ENCODE measurements at regions not wholly inside any gene's neighbourhood (a gene's known extent, or its start where the extent isn't known, plus 50 kb on each side); places are given as distances from the start of the nearest gene placed in this dataset. TPM values are rescaled to one million over a fixed set of nuclear protein-coding genes. Genes with fewer than 3 reads are reported as not detected.

DNA sequence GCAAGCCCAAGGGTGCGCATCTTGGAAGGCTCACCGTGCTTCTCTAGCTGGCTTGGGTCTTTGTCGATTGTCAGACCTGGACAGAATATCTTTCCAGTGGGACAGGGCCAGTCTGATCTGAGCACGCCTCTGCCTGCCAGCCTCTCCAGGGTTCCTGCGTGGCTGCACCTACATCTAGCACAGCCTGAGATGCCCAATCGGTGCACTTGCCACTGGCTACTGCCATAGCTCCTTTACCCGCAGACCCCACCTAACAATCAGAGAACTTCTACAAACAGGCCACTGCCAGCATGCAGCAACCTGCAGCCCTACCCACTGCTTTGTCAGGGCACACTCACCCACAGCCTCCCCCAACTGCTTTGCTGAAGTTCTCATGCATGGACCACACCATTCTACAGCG is 56.7 kb upstream of the PHACTR3 start:
- TF ChIP-seq SMC3 (IDR thresholded peaks at IDR 0.05; ENCODE audit: low read depth, low read length) (no peak), BHLHE40 (IDR thresholded peaks at IDR 0.05; ENCODE audit: low read depth, low read length) (no peak), POLR2A (IDR thresholded peaks at IDR 0.05; ENCODE audit: low read depth, low read length) (no peak), CHD1 (IDR thresholded peaks at IDR 0.05; ENCODE audit: low read depth, low read length) (no peak), RAD21 (IDR thresholded peaks at IDR 0.05; ENCODE audit: low read length) (no peak), RFX5 (IDR thresholded peaks at IDR 0.05; ENCODE audit: low read depth, low read length) (no peak), FOS (IDR thresholded peaks at IDR 0.05; ENCODE audit: low read depth, low read length) (no peak), RCOR1 (IDR thresholded peaks at IDR 0.05; ENCODE audit: insufficient replicate concordance, low read length) (no peak), ELK1 (IDR thresholded peaks at IDR 0.05; ENCODE audit: borderline replicate concordance, low read depth, low read length) (no peak)
- dilution Hi-C loops (cut with HindIII; ENCODE audit: low sequenced_read_pairs, unreplicated experiment) (no loop called here), in situ Hi-C loops (cut with MboI; ENCODE audit: low sequenced_read_pairs) (no loop called here), intact Hi-C loops (cut with micrococcal nuclease) (loop anchor here (2.0 kb wide), 1 partner anchor 47 kb away; no protein-coding TSS in a partner anchor)
- DNase-seq (no peak), ATAC-seq (ENCODE audit: low read depth) (no peak)
- Histone ChIP-seq H3K18ac (ENCODE audit: low read depth, low read length) (no peak overlapping the region), H2AFZ (replicated peaks; ENCODE audit: low read length, poor library complexity) (no peak overlapping the region), H4K5ac (ENCODE audit: low read depth, low read length) (no peak overlapping the region), H3K4me1 (ENCODE audit: control insufficient read depth, insufficient read depth, low read length) (no peaks in the 10 kb centered on the region), H3K79me1 (ENCODE audit: low read depth in 1 of 2, low read length in 2 of 2) (no peaks in the 10 kb centered on the region), H2BK15ac (ENCODE audit: low read depth, low read length) (no peak overlapping the region), H3K27me3 (ENCODE audit: control insufficient read depth, insufficient read depth, low read length) (no peaks in the 10 kb centered on the region), H3K9me3 (ENCODE audit: control insufficient read depth, insufficient read depth, low read length) (peaks cover 4% of the 10 kb centered on the region; the same call in 1 of the 2 replicates), H3K27ac (ENCODE audit: insufficient read depth, low read length) (no peak overlapping the region), H3K4me2 (ENCODE audit: low read depth, low read length) (no peak overlapping the region), H3K4me3 (ENCODE audit: insufficient read depth, low read depth, low read length) (no peak overlapping the region), H3K9ac (ENCODE audit: low read depth, low read length) (no peak overlapping the region), H2BK20ac (ENCODE audit: low read depth, low read length) (no peak overlapping the region), H4K91ac (ENCODE audit: insufficient read depth, low read depth, low read length) (no peak overlapping the region), H2AK5ac (ENCODE audit: low read depth, low read length) (no peak overlapping the region), H2BK120ac (ENCODE audit: low read depth, low read length) (no peak overlapping the region), H4K20me1 (ENCODE audit: insufficient read depth, low read length) (no peaks in the 10 kb centered on the region), H3K23ac (ENCODE audit: low read depth, low read length) (no peak overlapping the region), H2AK9ac (replicated peaks; ENCODE audit: low read depth, low read length, poor library complexity) (no peak overlapping the region), H3K56ac (ENCODE audit: extremely low read depth, insufficient read depth, low read length) (no peak overlapping the region), H3K36me3 (ENCODE audit: control insufficient read depth, insufficient read depth, low read length) (no peaks in the 10 kb centered on the region), H3K9me1 (ENCODE audit: insufficient read depth, low read length) (no peaks in the 10 kb centered on the region), H3K4ac (ENCODE audit: low read depth, low read length) (no peak overlapping the region), H3K14ac (replicated peaks; ENCODE audit: low read depth, low read length) (no peak overlapping the region), H4K8ac (ENCODE audit: low read depth in 2 of 2, low read length in 2 of 2) (no peak overlapping the region), H2BK5ac (ENCODE audit: low read depth, low read length, poor library complexity, severe bottlenecking) (no peak overlapping the region)
- BruUV-seq (replicated peaks) = no TSS peak
- POLR2A ChIA-PET (ENCODE audit: unreplicated experiment) = no interaction called here
- CTCF ChIA-PET = no interaction called here
- 68% methylated on average over 5 of the region's 8 CpGs; no CpG with 5 or more reads in 1 of the 2 experiments for WGBS, 2 experiments (ENCODE audit: extremely low coverage in 2 of 2, insufficient read length in 1 of 2)

Small RNA genes lying in the stretch of these regions (microRNA-seq; reads per million reads assigned to microRNA genes)
- gene PIEZO1P1 (ENCODE audit: insufficient read depth, insufficient read length) = not detected

Small RNA genes lying in the stretch of these regions (small RNA-seq; reads per million reads assigned to genes)
- 0 reads per million in 5 experiments for gene PIEZO1P1
